IPS-18a (cell line): ENCODE measurements at regions not wholly inside any gene's neighbourhood (a gene's known extent, or its start where the extent isn't known, plus 50 kb on each side); places are given as distances from the start of the nearest gene placed in this dataset.
"Not testable (repeated sequence)": the region's sequence is repeated elsewhere in the genome, so short reads cannot be mapped to it uniquely, and the experiment has no call there.

Experiments
- H3K27ac ChIP-seq: one replicate; pipeline ENCODE4 v1.5.1; 2013; ENCODE audit warnings: low read length
- H3K27me3 ChIP-seq: one replicate; pipeline ENCODE4 v1.6.1; 2013; ENCODE audit warnings: mild to moderate bottlenecking, low read length; ENCODE audit not compliant: control insufficient read depth, insufficient read depth
- H3K36me3 ChIP-seq: one replicate; pipeline ENCODE4 v1.6.1; 2013; ENCODE audit warnings: low read depth, low read length; ENCODE audit not compliant: control insufficient read depth
- H3K4me1 ChIP-seq: one replicate; pipeline ENCODE4 v1.6.1; 2013; ENCODE audit warnings: low read depth, low read length; ENCODE audit not compliant: control insufficient read depth
- H3K4me3 ChIP-seq: one replicate; pipeline ENCODE4 v1.5.1; 2013; ENCODE audit warnings: low read length
- H3K9ac ChIP-seq: one replicate; pipeline ENCODE4 v1.6.1; 2013; ENCODE audit warnings: mild to moderate bottlenecking, low read length, moderate library complexity
- H3K9me3 ChIP-seq: one replicate; pipeline ENCODE4 v1.6.1; 2013; ENCODE audit warnings: low read depth, low read length; ENCODE audit not compliant: control insufficient read depth

DNA sequence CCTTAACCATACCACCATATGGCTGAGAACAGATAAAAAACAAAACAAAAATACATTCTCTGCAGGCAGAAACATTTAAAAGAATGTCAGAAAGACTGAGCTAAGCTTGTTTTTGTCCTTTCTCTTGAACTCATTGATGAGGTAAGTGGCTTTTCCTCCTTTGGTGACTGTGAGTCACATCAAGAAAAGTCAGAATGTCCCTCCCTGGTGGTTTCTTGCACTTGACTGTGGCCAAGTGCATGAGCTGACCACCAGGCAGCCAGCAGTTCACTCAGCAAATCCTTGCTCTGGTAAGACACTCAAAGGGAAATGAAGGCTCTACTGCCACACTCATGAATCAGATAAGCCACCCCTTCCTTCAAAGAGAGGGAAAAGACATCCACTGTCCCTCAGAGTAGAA, 970.9 kb downstream of the TAF11L14 start:
- Histone ChIP-seq H3K27me3 (no peaks in the 10 kb centered on the region), H3K36me3 (no peaks in the 10 kb centered on the region), H3K9me3 (no peaks in the 10 kb centered on the region), H3K27ac (no peak overlapping the region), H3K9ac (no peak overlapping the region), H3K4me1 (no peaks in the 10 kb centered on the region), H3K4me3 (no peak overlapping the region)

DNA sequence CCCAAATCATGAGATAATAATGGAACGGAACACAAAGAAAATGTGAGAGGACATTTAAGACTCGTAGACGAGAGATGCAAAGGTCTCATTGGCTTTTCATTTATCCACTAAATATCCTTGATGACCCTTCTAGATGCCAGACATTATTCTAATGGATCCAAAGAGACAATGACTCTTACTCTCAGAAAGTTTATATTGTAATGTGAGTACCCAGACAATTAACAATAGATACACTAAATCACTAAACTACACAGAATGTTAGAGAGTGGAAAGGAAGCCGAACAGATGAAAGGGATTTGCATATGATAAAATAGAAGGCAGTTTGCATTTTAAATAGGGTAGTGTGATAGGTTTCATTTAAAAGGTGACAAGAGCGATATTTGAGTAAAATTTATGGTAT, 973.3 kb downstream of the TAF11L14 start:
- no peak overlapping the region for H3K27ac ChIP-seq
- no peaks in the 10 kb centered on the region for H3K9me3 ChIP-seq
- H3K9ac ChIP-seq = no peak overlapping the region
- no peaks in the 10 kb centered on the region for H3K27me3 ChIP-seq
- no peaks in the 10 kb centered on the region for H3K36me3 ChIP-seq
- H3K4me3 ChIP-seq = no peak overlapping the region
- no peaks in the 10 kb centered on the region for H3K4me1 ChIP-seq

DNA sequence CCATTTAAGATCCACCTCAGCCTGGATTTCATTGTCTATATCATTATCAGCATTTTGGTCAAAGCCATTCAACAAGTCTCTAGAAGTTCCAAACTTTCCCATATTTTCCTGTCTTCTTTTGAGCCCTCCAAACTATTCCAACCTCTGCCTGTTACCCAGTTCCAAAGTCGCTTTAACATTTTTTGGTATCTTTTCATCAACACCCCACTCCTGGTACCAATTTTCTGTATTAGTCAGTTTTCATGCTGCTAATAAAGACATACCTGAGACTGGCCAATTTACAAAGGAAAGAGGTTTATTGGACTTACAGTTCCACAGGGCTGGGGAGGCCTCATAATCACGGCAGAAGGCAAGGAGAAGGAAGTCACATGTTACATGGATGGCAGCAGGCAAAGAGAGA, 982.9 kb downstream of the TAF11L14 start:
- not testable (repeated sequence) for H3K36me3 ChIP-seq, H3K9ac ChIP-seq, H3K27me3 ChIP-seq, H3K27ac ChIP-seq, H3K4me3 ChIP-seq, H3K4me1 ChIP-seq
- H3K9me3 ChIP-seq = peaks cover 14% of the 10 kb centered on the region

DNA sequence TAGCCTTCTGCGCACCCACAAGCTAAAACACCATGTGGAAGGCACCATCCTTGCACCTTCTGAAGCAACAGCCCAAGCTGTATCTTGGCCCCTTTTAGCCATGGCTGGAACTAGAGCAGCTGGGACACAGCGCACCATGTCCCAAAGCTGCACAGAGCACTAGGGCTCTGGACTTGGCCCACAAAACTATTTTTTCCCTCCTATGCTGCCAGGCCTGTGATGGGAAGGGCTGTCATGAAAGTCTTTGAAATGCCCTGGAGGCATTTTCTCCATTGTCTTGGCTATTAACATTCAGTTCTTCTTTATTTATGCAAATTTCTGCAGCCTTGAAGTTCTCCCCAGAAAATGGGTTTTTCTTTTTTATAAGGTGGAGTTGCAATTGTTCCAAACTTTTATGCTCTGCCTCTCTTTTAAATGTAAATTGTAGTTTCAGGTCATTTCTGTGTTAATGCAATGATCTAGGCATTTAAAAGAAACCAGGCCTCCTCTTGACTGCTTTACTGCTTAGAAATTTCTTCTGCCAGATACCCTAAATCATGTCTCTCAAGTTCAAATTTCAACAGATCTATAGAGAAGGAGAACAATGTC, 996.3 kb downstream of the TAF11L14 start:
- no peaks in the 10 kb centered on the region for H3K9me3 ChIP-seq
- peaks cover 5% of the 10 kb centered on the region for H3K4me1 ChIP-seq
- no peak overlapping the region for H3K9ac ChIP-seq
- no peak overlapping the region for H3K4me3 ChIP-seq
- no peaks in the 10 kb centered on the region for H3K27me3 ChIP-seq
- no peak overlapping the region for H3K27ac ChIP-seq
- H3K36me3 ChIP-seq = no peaks in the 10 kb centered on the region

DNA sequence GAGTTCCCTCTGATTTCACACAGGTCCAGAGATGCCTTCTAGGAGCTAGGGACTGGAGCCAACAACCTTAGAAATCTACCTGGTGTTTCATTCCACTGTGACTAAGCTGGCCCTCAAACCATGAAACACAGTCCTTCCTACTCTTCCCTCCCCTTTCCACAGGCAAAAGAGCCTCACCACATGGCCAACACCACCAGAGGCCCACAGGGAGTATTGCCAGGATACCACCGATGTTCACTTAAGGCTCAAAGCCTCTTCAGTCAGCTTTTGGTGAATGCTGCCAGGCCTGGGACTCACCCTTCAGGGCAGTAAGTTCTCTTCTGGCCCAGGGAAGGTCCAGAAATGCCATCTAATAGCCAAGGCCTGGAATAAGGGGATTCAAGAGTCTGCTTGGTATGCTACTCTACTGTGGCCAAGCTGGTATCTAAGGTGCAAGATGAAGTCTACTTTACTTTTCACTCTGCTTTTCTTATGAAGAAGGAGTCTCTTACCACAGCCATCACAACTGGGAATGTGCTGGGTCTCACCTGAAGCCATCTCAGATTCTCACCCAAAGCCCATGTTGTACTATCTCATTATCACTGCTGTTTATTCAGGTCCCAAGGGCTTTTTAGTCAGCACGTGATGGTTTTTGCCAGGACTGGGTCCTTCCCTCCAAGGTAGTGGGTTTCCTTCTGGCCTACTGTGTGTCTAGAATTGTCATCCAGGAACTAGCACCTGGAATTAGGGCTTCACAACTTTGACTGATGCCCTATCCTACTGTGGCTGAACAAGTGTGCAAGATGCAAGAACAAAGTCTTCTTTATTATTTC, 1018.4 kb downstream of the TAF11L14 start:
- Histone ChIP-seq H3K27ac (no peak overlapping the region), H3K9ac (no peak overlapping the region), H3K27me3 (no peaks in the 10 kb centered on the region), H3K4me1 (no peaks in the 10 kb centered on the region), H3K4me3 (no peak overlapping the region), H3K36me3 (peaks cover 5% of the 10 kb centered on the region), H3K9me3 (peaks cover 8% of the 10 kb centered on the region)

DNA sequence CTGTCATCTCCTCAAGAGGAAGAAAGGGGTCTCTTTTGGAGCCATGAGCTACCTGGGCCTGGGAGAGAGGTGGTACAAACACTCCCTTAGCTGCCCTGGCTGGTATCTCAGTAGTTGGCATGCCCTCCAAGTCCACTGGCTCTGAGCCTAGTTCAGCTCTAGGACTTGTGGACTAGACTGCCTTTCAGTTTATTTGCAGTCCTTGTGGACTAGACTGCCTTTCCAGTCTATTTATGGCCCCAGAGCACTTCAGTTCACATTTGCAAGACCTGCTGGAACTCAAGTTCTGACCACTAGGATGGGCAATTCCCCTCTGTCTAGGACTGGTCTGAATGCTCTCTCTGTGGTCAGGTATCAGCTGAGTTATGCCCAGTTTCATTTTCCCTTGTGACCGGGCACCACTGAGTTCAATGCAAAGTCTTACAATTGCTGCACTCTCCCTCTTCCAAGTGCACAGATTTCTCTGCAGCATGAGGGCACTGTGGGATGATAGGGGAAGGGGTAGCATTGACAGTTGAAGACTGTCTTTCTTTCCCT, 1019.0 kb downstream of the TAF11L14 start:
- Histone ChIP-seq H3K27me3 (no peaks in the 10 kb centered on the region), H3K4me1 (no peaks in the 10 kb centered on the region), H3K4me3 (no peak overlapping the region), H3K36me3 (peaks cover 5% of the 10 kb centered on the region), H3K9ac (no peak overlapping the region), H3K9me3 (peaks cover 6% of the 10 kb centered on the region), H3K27ac (no peak overlapping the region)

DNA sequence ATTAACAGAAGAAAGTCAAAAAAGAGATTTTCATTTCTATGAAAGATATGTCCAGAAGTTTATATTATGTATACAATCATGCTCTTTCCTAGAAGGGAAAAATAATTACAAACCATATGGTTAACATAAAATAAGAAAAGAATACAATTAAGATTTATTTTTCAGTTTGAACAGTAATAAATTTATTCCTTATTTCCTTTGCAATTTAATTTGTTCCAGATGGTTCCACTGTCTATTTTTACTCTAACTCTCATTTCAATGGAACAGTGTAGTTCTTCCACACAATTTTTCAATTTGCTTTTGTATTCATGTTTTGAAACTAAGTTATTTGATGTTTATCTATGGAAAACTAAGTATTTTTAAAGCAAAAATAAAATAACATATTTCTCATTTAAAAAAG, 1026.3 kb downstream of the TAF11L14 start:
- H3K36me3 ChIP-seq = no peaks in the 10 kb centered on the region
- no peak overlapping the region for H3K27ac ChIP-seq
- H3K4me3 ChIP-seq = no peak overlapping the region
- no peaks in the 10 kb centered on the region for H3K9me3 ChIP-seq
- H3K4me1 ChIP-seq = no peaks in the 10 kb centered on the region
- no peak overlapping the region for H3K9ac ChIP-seq
- H3K27me3 ChIP-seq = no peaks in the 10 kb centered on the region

DNA sequence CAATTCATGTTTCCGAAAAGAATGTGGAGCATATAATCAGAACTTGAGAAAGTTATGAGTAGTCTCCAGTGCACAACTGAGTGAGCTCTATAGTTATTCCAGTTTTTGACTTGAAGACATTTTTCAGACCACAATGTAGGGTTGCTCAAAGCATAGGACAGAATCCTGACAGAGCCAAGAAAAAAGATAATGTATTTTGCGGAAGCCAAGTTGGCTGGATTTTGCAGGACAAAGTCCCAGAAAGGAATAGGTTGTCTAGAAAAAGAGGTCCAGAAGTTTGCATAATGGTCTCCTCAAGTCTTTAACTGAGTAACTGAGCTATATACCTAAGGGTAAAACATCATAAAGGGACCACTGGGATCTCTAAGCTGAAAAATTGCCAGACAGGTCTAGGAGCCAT, 1028.0 kb downstream of the TAF11L14 start:
- no peak overlapping the region for H3K4me3 ChIP-seq

DNA sequence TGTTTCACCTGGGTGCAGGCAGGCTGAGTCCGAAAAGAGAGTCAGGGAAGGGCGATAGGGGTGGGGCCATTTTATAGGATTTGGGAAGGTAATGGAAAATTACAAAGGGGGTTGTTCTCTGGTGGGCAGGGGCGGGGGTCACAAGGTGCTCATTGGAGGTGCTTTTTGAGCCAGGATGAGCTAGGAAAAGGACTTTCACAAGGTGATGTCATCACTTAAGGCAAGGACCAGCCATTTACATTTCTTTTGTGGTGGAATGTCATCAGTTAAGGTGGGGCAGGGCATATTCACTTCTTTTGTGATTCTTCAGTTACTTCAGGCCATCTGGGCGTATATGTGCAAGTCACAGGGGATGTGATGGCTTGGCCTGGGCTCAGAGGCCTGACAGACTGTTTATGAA, 1040.0 kb downstream of the TAF11L14 start:
- H3K27ac ChIP-seq, H3K4me3 ChIP-seq, H3K9ac ChIP-seq, H3K36me3 ChIP-seq, H3K27me3 ChIP-seq, H3K9me3 ChIP-seq: not testable (repeated sequence)
- peaks cover 10% of the 10 kb centered on the region for H3K4me1 ChIP-seq

More for the DNA sequence above, 1028.0 kb downstream of the TAF11L14 start:
- Histone ChIP-seq H3K27me3 (no peaks in the 10 kb centered on the region), H3K9me3 (no peaks in the 10 kb centered on the region), H3K36me3 (no peaks in the 10 kb centered on the region), H3K4me1 (no peaks in the 10 kb centered on the region), H3K9ac (no peak overlapping the region), H3K27ac (no peak overlapping the region)

DNA sequence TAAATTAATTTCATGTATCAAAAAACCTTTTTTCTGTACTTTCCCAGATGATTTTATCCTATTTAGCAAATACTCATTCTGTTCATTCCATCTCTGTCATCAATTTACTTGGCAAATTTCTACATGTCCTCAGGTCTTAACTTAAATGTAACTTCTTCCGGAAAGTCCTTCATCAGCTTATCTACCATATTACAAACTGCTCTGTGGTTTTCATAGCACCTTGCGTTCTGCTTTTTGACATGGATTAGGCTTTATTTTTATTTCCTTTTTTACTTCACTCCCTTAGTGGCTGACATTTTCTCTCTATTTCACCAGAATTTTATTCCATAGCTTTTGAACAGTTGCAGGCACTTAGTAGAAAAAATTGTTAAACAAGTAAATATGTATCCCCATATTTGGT, 1040.8 kb downstream of the TAF11L14 start:
- no peak overlapping the region for H3K4me3 ChIP-seq
- no peak overlapping the region for H3K27ac ChIP-seq
- H3K36me3 ChIP-seq = no peaks in the 10 kb centered on the region

DNA sequence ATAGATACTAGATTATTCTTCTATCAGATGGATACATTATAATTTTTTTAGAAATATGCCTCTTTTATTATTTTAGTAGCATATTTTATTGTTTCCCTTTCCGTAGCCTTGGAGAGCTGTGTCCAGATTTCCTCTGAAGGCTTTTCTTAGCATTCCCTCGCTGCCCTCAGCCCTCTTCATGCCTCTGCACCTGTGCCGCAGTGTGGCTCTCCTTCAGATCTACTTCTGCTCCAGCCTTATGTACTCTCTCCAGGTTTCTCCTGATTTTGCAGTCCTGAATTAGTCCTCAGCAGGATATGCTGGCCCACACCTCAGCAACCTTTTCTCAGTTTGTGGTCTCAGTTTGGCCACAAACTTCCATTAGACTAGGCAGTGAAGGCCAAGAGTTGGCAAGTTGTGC, 1052.0 kb downstream of the TAF11L14 start:
- H3K36me3 ChIP-seq = no peaks in the 10 kb centered on the region
- H3K4me3 ChIP-seq = no peak overlapping the region
- no peaks in the 10 kb centered on the region for H3K9me3 ChIP-seq
- peaks cover 7% of the 10 kb centered on the region for H3K4me1 ChIP-seq
- H3K27me3 ChIP-seq = no peaks in the 10 kb centered on the region
- no peak overlapping the region for H3K27ac ChIP-seq
- no peak overlapping the region for H3K9ac ChIP-seq

More for the DNA sequence above, 1040.8 kb downstream of the TAF11L14 start:
- Histone ChIP-seq H3K9ac (no peak overlapping the region), H3K9me3 (no peaks in the 10 kb centered on the region), H3K27me3 (no peaks in the 10 kb centered on the region), H3K4me1 (peaks cover 10% of the 10 kb centered on the region)

DNA sequence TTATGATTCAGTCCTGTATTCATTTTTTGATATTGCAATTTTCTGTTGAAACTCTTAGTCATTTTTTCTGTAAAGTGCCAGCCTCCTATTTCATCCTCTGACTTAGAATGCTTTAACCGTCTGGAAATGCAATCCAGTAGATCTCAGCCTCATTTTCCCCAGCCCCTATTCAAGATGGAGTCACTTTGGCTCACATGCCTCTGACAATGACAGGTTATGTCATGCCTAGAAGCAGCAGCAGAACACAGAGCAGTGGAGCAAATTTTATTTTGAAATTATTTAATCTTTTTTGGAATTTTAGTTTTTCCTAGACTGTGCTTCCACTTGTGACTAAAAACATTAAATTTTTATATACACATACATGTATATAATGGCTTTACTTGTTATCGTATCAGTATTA, 1053.2 kb downstream of the TAF11L14 start:
- Histone ChIP-seq H3K27me3 (no peaks in the 10 kb centered on the region), H3K27ac (no peak overlapping the region)

More for the DNA sequence above, 1053.2 kb downstream of the TAF11L14 start:
- H3K9me3 ChIP-seq = no peaks in the 10 kb centered on the region
- no peak overlapping the region for H3K4me3 ChIP-seq
- H3K9ac ChIP-seq = no peak overlapping the region
- no peaks in the 10 kb centered on the region for H3K36me3 ChIP-seq
- H3K4me1 ChIP-seq = peaks cover 7% of the 10 kb centered on the region
